ENCODE measurements at regions not wholly inside any gene's neighbourhood (a gene's known extent, or its start where the extent isn't known, plus 50 kb on each side); places are given as distances from the start of the nearest gene placed in this dataset.

DNA sequence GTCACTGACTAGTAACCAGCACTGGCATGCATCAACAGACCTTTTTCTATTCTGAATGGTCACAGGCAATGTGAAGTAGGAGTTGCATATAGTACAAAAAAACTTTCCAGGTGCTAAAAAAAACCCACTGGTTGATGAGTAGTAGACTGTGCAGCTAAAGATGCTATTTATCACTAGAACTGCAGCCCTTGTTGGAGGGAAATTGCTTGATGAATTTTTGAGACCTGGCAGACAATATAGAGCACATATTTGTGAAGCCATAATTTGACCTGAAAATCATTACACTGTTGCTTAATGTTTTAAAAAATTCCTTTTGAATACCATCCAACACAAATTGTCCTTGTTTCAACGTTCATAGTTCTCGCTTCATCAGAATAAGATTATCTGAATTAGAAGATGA, 441.0 kb downstream of the KLF12 start:
- Histone ChIP-seq H3K79me2 (ENCODE audit: insufficient read depth, low read depth) (no peaks in the 10 kb centered on the region), H3K27me3 (ENCODE audit: insufficient read depth, low read depth) (no peaks in the 10 kb centered on the region), H3K36me3 (ENCODE audit: insufficient read depth) (no peaks in the 10 kb centered on the region), H3K4me2 (no peak overlapping the region), H3K9ac (no peak overlapping the region), H3K27ac (no peak overlapping the region), H3K4me1 (ENCODE audit: low read depth, poor library complexity, severe bottlenecking) (no peaks in the 10 kb centered on the region), H3K4me3 (IDR thresholded peaks at IDR 0.05; ENCODE audit: insufficient read depth, low read depth, low read length) (no peak overlapping the region), H4K20me1 (ENCODE audit: insufficient read depth) (no peaks in the 10 kb centered on the region), H2AFZ (ENCODE audit: low read depth) (no peak overlapping the region)
- TF ChIP-seq, protein P1, sequence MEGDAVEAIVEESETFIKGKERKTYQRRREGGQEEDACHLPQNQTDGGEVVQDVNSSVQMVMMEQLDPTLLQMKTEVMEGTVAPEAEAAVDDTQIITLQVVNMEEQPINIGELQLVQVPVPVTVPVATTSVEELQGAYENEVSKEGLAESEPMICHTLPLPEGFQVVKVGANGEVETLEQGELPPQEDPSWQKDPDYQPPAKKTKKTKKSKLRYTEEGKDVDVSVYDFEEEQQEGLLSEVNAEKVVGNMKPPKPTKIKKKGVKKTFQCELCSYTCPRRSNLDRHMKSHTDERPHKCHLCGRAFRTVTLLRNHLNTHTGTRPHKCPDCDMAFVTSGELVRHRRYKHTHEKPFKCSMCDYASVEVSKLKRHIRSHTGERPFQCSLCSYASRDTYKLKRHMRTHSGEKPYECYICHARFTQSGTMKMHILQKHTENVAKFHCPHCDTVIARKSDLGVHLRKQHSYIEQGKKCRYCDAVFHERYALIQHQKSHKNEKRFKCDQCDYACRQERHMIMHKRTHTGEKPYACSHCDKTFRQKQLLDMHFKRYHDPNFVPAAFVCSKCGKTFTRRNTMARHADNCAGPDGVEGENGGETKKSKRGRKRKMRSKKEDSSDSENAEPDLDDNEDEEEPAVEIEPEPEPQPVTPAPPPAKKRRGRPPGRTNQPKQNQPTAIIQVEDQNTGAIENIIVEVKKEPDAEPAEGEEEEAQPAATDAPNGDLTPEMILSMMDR (conservative IDR thresholded peaks at IDR 0.05; ENCODE audit: low read depth, low read length) = no peak

DNA sequence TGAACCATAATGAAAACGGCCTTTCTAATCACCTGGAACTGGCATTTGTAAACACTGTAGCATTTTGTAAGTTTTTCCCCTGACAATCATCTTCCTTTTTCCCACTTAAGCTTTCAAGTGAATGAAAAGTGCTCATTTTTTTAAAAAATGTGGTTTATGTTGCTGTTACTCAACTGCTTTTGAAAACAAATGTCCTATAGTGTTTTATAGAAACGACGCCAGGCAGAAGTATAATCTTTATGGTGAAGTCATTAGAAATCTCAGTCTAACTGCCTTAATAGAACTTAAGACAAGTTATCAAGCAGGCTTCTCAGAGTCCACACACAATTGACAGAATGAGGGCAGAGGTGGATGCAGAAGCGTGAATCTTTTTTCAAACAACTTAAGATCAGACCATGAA, 442.3 kb downstream of the KLF12 start:
- H3K27ac ChIP-seq = no peak overlapping the region
- H3K27me3 ChIP-seq (ENCODE audit: insufficient read depth, low read depth) = no peaks in the 10 kb centered on the region
- no peaks in the 10 kb centered on the region for H3K4me1 ChIP-seq (ENCODE audit: low read depth, poor library complexity, severe bottlenecking)
- H3K9ac ChIP-seq = no peak overlapping the region
- H2AFZ ChIP-seq (ENCODE audit: low read depth) = no peak overlapping the region
- H3K4me2 ChIP-seq = no peak overlapping the region
- TF ChIP-seq, protein P1 (conservative IDR thresholded peaks at IDR 0.05; ENCODE audit: low read depth, low read length) = no peak
- no peak overlapping the region for H3K4me3 ChIP-seq (IDR thresholded peaks at IDR 0.05; ENCODE audit: insufficient read depth, low read depth, low read length)
- no peaks in the 10 kb centered on the region for H4K20me1 ChIP-seq (ENCODE audit: insufficient read depth)
- no peaks in the 10 kb centered on the region for H3K36me3 ChIP-seq (ENCODE audit: insufficient read depth)
- H3K79me2 ChIP-seq (ENCODE audit: insufficient read depth, low read depth) = no peaks in the 10 kb centered on the region

DNA sequence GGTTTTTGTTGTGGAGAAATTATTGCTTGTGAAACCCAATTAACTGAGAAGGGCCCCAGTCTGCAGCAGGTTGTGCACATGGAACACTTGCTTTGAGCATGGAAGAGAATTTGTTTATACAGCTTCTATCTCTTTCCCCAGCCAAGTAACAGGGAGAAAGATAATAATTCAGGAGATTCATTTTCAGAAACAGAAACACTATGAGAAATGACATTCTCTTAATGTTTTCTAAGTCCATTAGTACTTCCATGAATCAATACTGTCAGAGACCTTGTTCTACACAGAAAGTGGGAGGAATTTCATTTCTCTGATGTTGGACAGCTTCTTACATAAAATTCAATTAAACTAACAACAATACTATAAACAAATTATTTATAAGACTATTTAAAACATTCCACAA, 446.3 kb downstream of the KLF12 start:
- Histone ChIP-seq H3K9ac (no peak overlapping the region), H3K4me1 (ENCODE audit: low read depth, poor library complexity, severe bottlenecking) (no peaks in the 10 kb centered on the region), H4K20me1 (ENCODE audit: insufficient read depth) (no peaks in the 10 kb centered on the region), H3K79me2 (ENCODE audit: insufficient read depth, low read depth) (no peaks in the 10 kb centered on the region), H3K4me2 (no peak overlapping the region), H2AFZ (ENCODE audit: low read depth) (no peak overlapping the region), H3K36me3 (ENCODE audit: insufficient read depth) (no peaks in the 10 kb centered on the region), H3K27me3 (ENCODE audit: insufficient read depth, low read depth) (no peaks in the 10 kb centered on the region), H3K27ac (no peak overlapping the region), H3K4me3 (IDR thresholded peaks at IDR 0.05; ENCODE audit: insufficient read depth, low read depth, low read length) (no peak overlapping the region)
- TF ChIP-seq, protein P1 (conservative IDR thresholded peaks at IDR 0.05; ENCODE audit: low read depth, low read length) = no peak

DNA sequence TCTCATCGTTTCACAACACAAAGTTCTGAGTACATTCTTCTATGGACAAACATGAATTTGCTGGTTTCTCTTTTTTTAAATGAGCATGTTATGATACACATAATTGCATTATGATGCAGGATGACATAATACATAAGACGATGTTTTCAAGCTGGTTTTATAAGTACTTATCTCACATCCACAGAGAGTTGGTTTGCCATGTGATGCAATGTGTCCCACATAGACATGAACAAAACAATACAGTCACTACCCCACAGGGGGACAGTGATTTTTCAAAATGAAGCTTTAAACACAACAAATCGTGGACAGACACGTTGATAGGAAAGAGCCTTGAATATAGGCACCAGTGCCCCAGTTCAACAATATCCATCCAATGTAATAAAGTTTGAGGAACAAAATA, 447.1 kb downstream of the KLF12 start:
- no peak overlapping the region for H3K4me2 ChIP-seq
- no peaks in the 10 kb centered on the region for H4K20me1 ChIP-seq (ENCODE audit: insufficient read depth)
- H3K27me3 ChIP-seq (ENCODE audit: insufficient read depth, low read depth) = no peaks in the 10 kb centered on the region
- no peak overlapping the region for H3K27ac ChIP-seq
- no peak overlapping the region for H3K4me3 ChIP-seq (IDR thresholded peaks at IDR 0.05; ENCODE audit: insufficient read depth, low read depth, low read length)
- TF ChIP-seq, protein P1 (conservative IDR thresholded peaks at IDR 0.05; ENCODE audit: low read depth, low read length) = no peak
- H3K36me3 ChIP-seq (ENCODE audit: insufficient read depth) = no peaks in the 10 kb centered on the region
- H2AFZ ChIP-seq (ENCODE audit: low read depth) = no peak overlapping the region
- no peaks in the 10 kb centered on the region for H3K4me1 ChIP-seq (ENCODE audit: low read depth, poor library complexity, severe bottlenecking)
- no peaks in the 10 kb centered on the region for H3K79me2 ChIP-seq (ENCODE audit: insufficient read depth, low read depth)
- H3K9ac ChIP-seq = no peak overlapping the region

DNA sequence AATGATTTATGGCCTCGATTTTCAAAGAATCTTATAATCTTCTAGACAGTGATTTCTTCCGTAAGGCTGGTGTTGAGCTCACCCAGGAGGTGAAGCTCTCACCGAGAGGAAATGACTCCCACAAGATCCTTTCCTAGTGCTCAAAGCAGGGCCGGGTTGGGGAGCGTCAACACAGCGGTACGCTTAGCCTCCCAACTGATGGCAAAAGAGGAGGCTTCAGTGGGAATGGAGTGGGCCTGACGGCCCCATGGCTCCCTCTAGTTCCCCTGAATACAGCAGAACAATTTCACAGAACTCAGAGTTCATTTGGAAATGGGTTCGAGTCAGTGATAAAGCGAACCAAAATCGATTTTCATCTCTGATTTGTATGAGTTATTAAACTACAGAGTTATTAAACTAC, 449.5 kb downstream of the KLF12 start:
- H3K79me2 ChIP-seq (ENCODE audit: insufficient read depth, low read depth) = no peaks in the 10 kb centered on the region
- H2AFZ ChIP-seq (ENCODE audit: low read depth) = no peak overlapping the region
- no peak overlapping the region for H3K4me3 ChIP-seq (IDR thresholded peaks at IDR 0.05; ENCODE audit: insufficient read depth, low read depth, low read length)
- TF ChIP-seq, protein P1 (conservative IDR thresholded peaks at IDR 0.05; ENCODE audit: low read depth, low read length) = no peak
- H3K9ac ChIP-seq = no peak overlapping the region
- H3K27me3 ChIP-seq (ENCODE audit: insufficient read depth, low read depth) = no peaks in the 10 kb centered on the region
- no peaks in the 10 kb centered on the region for H3K4me1 ChIP-seq (ENCODE audit: low read depth, poor library complexity, severe bottlenecking)
- no peaks in the 10 kb centered on the region for H3K36me3 ChIP-seq (ENCODE audit: insufficient read depth)
- H3K4me2 ChIP-seq = no peak overlapping the region
- H4K20me1 ChIP-seq (ENCODE audit: insufficient read depth) = no peaks in the 10 kb centered on the region
- no peak overlapping the region for H3K27ac ChIP-seq
